HEK293 (cell line): ENCODE measurements at regions not wholly inside any gene's neighbourhood (a gene's known extent, or its start where the extent isn't known, plus 50 kb on each side); places are given as distances from the start of the nearest gene placed in this dataset.

Source experiments
- CTCF ChIA-PET: fragments of 350-600 bp; formaldehyde crosslinking; extraction: SDS; loops from one replicate; lab custom pipeline; 2021; ENCODE audit warnings: antibody characterized with exemption; lab: Yijun Ruan, JAX
- POLR2A ChIA-PET: fragments of 300-600 bp; formaldehyde crosslinking; extraction: SDS; loops from one replicate; lab custom pipeline; 2020; ENCODE audit warnings: antibody characterized with exemption, inconsistent platforms; lab: Yijun Ruan, JAX
- H3K27ac ChIP-seq: fragments of 200-500 bp; sonication (Bioruptor generic); 2 replicates; pipeline ENCODE4 v1.5.1; 2014; ENCODE audit warnings: low read depth, low read length, control low read depth, inconsistent platforms; ENCODE audit errors: extremely low read depth
- H3K36me3 ChIP-seq, 2 experiments: fragments of 200-500 bp in 1 of 2; sonication (Bioruptor generic) in 1 of 2; 1 replicate in 1 of 2; 2 replicates in 1 of 2; pipeline ENCODE4 v1.5.1; 2014 to 2017; ENCODE audit warnings: inconsistent platforms in 2 of 2, low read length in 2 of 2; ENCODE audit not compliant: control insufficient read depth in 2 of 2, insufficient read depth in 1 of 2
- H3K4me1 ChIP-seq: fragments of 200-500 bp; sonication (Bioruptor generic); 2 replicates; pipeline ENCODE4 v1.5.1; 2014; ENCODE audit warnings: mild to moderate bottlenecking, low read length, inconsistent platforms; ENCODE audit not compliant: control insufficient read depth, insufficient read depth
- H3K4me3 ChIP-seq: 2 replicates; pipeline ENCODE4 v1.5.1; 2011; ENCODE audit warnings: low read depth, mild to moderate bottlenecking, control low read depth, low read length, moderate library complexity
- H3K9me3 ChIP-seq: fragments of 200-500 bp; sonication (Bioruptor generic); 2 replicates; pipeline ENCODE4 v1.5.1; 2014; ENCODE audit warnings: low read depth, low read length, inconsistent platforms; ENCODE audit not compliant: control insufficient read depth, insufficient read depth
- FEZF1 ChIP-seq: fragments of 450-650 bp; formaldehyde crosslinking; IDR thresholded peaks from 2 replicates; pipeline ENCODE4 v1.5.1; 2016; ENCODE audit warnings: missing biosample characterization, missing genetic modification characterization
- GLI4 ChIP-seq: fragments of 450-650 bp; formaldehyde crosslinking; IDR thresholded peaks from 2 replicates; pipeline ENCODE4 v1.5.1; 2016; ENCODE audit warnings: missing biosample characterization, missing genetic modification characterization
- IKZF3 ChIP-seq: fragments of 450-650 bp; IDR thresholded peaks from 2 replicates; pipeline ENCODE4 v1.5.0; 2018; ENCODE audit warnings: missing biosample characterization, mild to moderate bottlenecking, missing genetic modification characterization, moderate library complexity
- KLF7 ChIP-seq: fragments of 450-650 bp; formaldehyde crosslinking; IDR thresholded peaks from 2 replicates; pipeline ENCODE4 v1.5.1; 2016; ENCODE audit warnings: missing biosample characterization, missing genetic modification characterization, borderline replicate concordance
- MYNN ChIP-seq: fragments of 450-650 bp; formaldehyde crosslinking; IDR thresholded peaks from 2 replicates; pipeline ENCODE4 v1.5.1; 2016; ENCODE audit warnings: missing biosample characterization, missing genetic modification characterization, borderline replicate concordance
- PRDM1 ChIP-seq: fragments of 450-650 bp; formaldehyde crosslinking; IDR thresholded peaks from 2 replicates; pipeline ENCODE4; 2016; ENCODE audit warnings: missing biosample characterization, missing genetic modification characterization
- SP2 ChIP-seq: fragments of 450-650 bp; formaldehyde crosslinking; IDR thresholded peaks from 2 replicates; pipeline ENCODE4 v1.5.1; 2016; ENCODE audit warnings: missing biosample characterization, missing genetic modification characterization
- YY2 ChIP-seq: fragments of 450-650 bp; formaldehyde crosslinking; IDR thresholded peaks from 2 replicates; pipeline ENCODE4 v1.5.1; 2016; ENCODE audit warnings: missing biosample characterization, missing genetic modification characterization
- ZBTB17 ChIP-seq: fragments of 450-650 bp; formaldehyde crosslinking; IDR thresholded peaks from 2 replicates; pipeline ENCODE4 v1.5.1; 2016; ENCODE audit warnings: missing biosample characterization, missing genetic modification characterization
- ZBTB6 ChIP-seq: fragments of 450-650 bp; formaldehyde crosslinking; IDR thresholded peaks from 2 replicates; pipeline ENCODE4 v1.5.1; 2017; ENCODE audit warnings: missing biosample characterization, missing genetic modification characterization
- ZBTB8A ChIP-seq: fragments of 450-650 bp; formaldehyde crosslinking; IDR thresholded peaks from 2 replicates; pipeline ENCODE4 v1.5.1; 2016; ENCODE audit warnings: missing biosample characterization, missing genetic modification characterization
- ZFHX2 ChIP-seq: fragments of 450-650 bp; formaldehyde crosslinking; conservative IDR thresholded peaks from 2 replicates; pipeline ENCODE4 v1.5.1; 2016; ENCODE audit warnings: missing biosample characterization, missing genetic modification characterization
- ZNF155 ChIP-seq: fragments of 450-650 bp; formaldehyde crosslinking; IDR thresholded peaks from 2 replicates; pipeline ENCODE4 v1.5.1; 2016; ENCODE audit warnings: missing biosample characterization, missing genetic modification characterization
- ZNF16 ChIP-seq: fragments of 450-650 bp; formaldehyde crosslinking; IDR thresholded peaks from 2 replicates; pipeline ENCODE4 v1.5.1; 2016; ENCODE audit warnings: low read depth, missing biosample characterization, missing genetic modification characterization
- ZNF280D ChIP-seq: fragments of 450-650 bp; formaldehyde crosslinking; IDR thresholded peaks from 2 replicates; pipeline ENCODE4 v1.5.1; 2016; ENCODE audit warnings: missing biosample characterization, missing genetic modification characterization
- ZNF37A ChIP-seq: fragments of 450-650 bp; IDR thresholded peaks from 2 replicates; pipeline ENCODE4 v1.5.1; 2018; ENCODE audit warnings: missing biosample characterization, missing genetic modification characterization
- ZNF561 ChIP-seq: fragments of 450-650 bp; IDR thresholded peaks from 2 replicates; pipeline ENCODE4 v1.5.1; 2018; ENCODE audit warnings: missing biosample characterization, missing genetic modification characterization, borderline replicate concordance
- ZNF571 ChIP-seq: fragments of 450-650 bp; formaldehyde crosslinking; IDR thresholded peaks from 2 replicates; pipeline ENCODE4 v1.5.0; 2017; ENCODE audit warnings: missing biosample characterization, missing genetic modification characterization
- ZNF621 ChIP-seq: fragments of 450-650 bp; formaldehyde crosslinking; IDR thresholded peaks from 2 replicates; pipeline ENCODE4 v1.5.1; 2017; ENCODE audit warnings: missing biosample characterization, missing genetic modification characterization
- ZNF629 ChIP-seq: fragments of 450-650 bp; formaldehyde crosslinking; IDR thresholded peaks from 2 replicates; pipeline ENCODE4 v1.5.1; 2017; ENCODE audit warnings: missing biosample characterization, missing genetic modification characterization
- ZNF704 ChIP-seq: fragments of 450-650 bp; formaldehyde crosslinking; IDR thresholded peaks from 2 replicates; pipeline ENCODE4 v1.5.1; 2016; ENCODE audit warnings: missing biosample characterization, missing genetic modification characterization
- ZNF707 ChIP-seq: fragments of 450-650 bp; formaldehyde crosslinking; IDR thresholded peaks from 2 replicates; pipeline ENCODE4 v1.5.1; 2016; ENCODE audit warnings: missing biosample characterization, missing genetic modification characterization
- ZNF830 ChIP-seq: fragments of 450-650 bp; IDR thresholded peaks from 2 replicates; pipeline ENCODE4 v1.5.0; 2018; ENCODE audit warnings: missing biosample characterization, missing genetic modification characterization, low read depth, mild to moderate bottlenecking, moderate library complexity
- ZSCAN23 ChIP-seq: fragments of 450-650 bp; formaldehyde crosslinking; IDR thresholded peaks from 2 replicates; pipeline ENCODE4 v1.5.1; 2016; ENCODE audit warnings: missing biosample characterization, missing genetic modification characterization
- TF ChIP-seq, protein P1 (sequence below): fragments of 450-650 bp; formaldehyde crosslinking; optimal IDR thresholded peaks from 2 replicates; pipeline ENCODE3; 2016; ENCODE audit warnings: missing biosample characterization, mild to moderate bottlenecking, missing genetic modification characterization
- TF ChIP-seq, protein P2 (sequence below): fragments of 450-650 bp; formaldehyde crosslinking; IDR thresholded peaks from 2 replicates; pipeline ENCODE4 v1.5.1; 2016; ENCODE audit warnings: missing biosample characterization, missing genetic modification characterization

DNA sequence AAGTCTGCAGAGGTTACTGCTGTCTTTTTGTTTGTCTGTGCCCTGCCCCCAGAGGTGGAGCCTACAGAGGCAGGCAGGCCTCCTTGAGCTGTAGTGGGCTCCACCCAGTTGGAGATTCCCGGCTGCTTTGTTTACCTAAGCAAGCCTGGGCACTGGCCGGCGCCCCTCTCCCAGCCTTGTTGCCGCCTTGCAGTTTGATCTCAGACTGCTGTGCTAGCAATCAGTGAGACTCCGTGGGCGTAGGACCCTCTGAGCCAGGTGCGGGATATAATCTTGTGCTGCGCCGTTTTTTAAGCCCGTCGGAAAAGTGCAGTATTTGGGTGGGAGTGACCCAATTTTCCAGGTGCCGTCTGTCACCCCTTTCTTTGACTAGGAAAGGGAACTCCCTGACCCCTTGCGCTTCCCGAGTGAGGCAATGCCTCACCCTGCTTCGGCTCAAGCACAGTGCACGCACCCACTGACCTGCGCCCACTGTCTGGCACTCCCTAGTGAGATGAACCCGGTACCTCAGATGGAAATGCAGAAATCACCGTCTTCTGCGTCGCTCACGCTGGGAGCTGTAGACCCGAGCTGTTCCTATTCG lies 198.9 kb upstream of the ECI2 start (continued):
- TF ChIP-seq ZNF561 (tag by site-specific recombination) (peak; percentile 78; the same call in 1 of the 2 replicates), ZBTB17 (tag by site-specific recombination) (0 out of 2 replicates have a peak, but pooled peaks have one; percentile 30), SP2 (tag by site-specific recombination) (peak; percentile 15; the same call in 1 of the 2 replicates), KLF7 (peak; percentile 17; the same call in 1 of the 2 replicates), FEZF1 (tag by site-specific recombination) (0 out of 2 replicates have a peak, but pooled peaks have one; percentile 12), ZFHX2 (peak; percentile 67), ZBTB8A (tag by site-specific recombination) (peak; percentile 85), IKZF3 (tag by site-specific recombination) (0 out of 2 replicates have a peak, but pooled peaks have one; percentile 48)
- TF ChIP-seq, protein P1, sequence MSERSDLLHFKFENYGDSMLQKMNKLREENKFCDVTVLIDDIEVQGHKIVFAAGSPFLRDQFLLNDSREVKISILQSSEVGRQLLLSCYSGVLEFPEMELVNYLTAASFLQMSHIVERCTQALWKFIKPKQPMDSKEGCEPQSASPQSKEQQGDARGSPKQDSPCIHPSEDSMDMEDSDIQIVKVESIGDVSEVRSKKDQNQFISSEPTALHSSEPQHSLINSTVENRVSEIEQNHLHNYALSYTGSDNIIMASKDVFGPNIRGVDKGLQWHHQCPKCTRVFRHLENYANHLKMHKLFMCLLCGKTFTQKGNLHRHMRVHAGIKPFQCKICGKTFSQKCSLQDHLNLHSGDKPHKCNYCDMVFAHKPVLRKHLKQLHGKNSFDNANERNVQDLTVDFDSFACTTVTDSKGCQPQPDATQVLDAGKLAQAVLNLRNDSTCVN (tag by site-specific recombination), result peak; percentile 25

DNA sequence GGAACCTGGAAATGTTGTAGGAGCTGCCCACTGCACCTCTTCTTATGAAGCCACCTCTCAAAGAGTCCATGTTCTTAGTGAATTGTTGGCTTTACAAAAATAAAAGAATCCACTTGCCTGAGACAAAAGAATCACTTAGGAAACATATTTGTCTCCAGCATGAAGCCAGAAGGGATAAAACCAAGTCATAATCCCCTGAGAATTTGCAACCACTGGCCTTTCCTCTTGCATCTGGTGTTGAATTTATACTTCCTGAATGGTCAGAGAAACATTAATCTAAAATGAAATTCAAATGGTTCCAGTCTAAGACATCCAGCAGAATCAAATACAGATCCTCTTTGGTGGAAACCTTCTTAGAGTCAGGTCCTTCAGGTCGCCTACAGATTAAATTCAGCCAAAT lies 192.5 kb upstream of the ECI2 start:
- H3K36me3 ChIP-seq, result no peaks in the 10 kb centered on the region
- CTCF ChIA-PET, result interaction anchor here (0.8 kb wide), 2 partner anchors 13 to 713 kb away, joined by 6 to 7 read pairs; no protein-coding TSS in a partner anchor
- no peaks in the 10 kb centered on the region; the same call in 1 of the 2 replicates for H3K9me3 ChIP-seq
- peaks cover 7% of the 10 kb centered on the region for H3K4me1 ChIP-seq
- POLR2A ChIA-PET, result no interaction called here
- H3K27ac ChIP-seq, result no peak overlapping the region
- H3K4me3 ChIP-seq, result no peak overlapping the region
- no peak for TF ChIP-seq GLI4 (tag by site-specific recombination)
- TF ChIP-seq ZNF280D (tag by site-specific recombination), result no peak
- no peak for TF ChIP-seq ZNF37A (tag by site-specific recombination)
- TF ChIP-seq ZNF830 (tag by site-specific recombination), result no peak
- no peak for TF ChIP-seq ZSCAN23 (tag by site-specific recombination)
- no peak for TF ChIP-seq ZNF16 (tag by site-specific recombination)
- TF ChIP-seq KLF7, result no peak

DNA sequence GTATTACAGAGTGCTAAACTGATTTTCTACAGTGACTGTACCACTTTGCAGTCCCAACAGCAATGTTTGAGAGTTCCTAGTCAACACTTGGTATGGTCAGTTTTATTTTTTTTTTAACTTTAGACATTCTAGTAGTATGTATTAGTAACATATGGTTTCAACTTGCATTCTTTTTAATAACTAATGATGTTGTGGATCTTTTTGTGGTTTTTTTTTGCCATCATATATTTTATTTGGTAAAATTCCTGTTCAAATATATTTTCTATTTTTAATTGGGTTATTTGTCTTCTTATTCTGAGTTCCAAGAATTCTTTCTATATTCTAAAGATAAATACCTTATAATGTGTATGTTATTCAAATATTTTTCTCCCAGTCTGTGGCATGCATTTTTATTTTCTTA lies 189.4 kb upstream of the ECI2 start:
- CTCF ChIA-PET, result no interaction called here
- POLR2A ChIA-PET, result no interaction called here
- Histone ChIP-seq H3K9me3 (no peaks in the 10 kb centered on the region; the same call in 1 of the 2 replicates), H3K36me3 (no peaks in the 10 kb centered on the region), H3K4me1 (peaks cover 33% of the 10 kb centered on the region), H3K27ac (no peak overlapping the region), H3K4me3 (no peak overlapping the region)
- TF ChIP-seq ZNF707 (tag by site-specific recombination) (no peak), GLI4 (tag by site-specific recombination) (no peak), YY2 (tag by site-specific recombination) (no peak), KLF7 (no peak), ZNF155 (tag by site-specific recombination) (no peak), ZNF629 (tag by site-specific recombination) (no peak), ZNF571 (no peak), ZBTB6 (tag by site-specific recombination) (no peak), ZNF621 (tag by site-specific recombination) (no peak), MYNN (no peak), ZNF704 (tag by site-specific recombination) (no peak), PRDM1 (tag by site-specific recombination) (no peak)
- TF ChIP-seq, protein P2, sequence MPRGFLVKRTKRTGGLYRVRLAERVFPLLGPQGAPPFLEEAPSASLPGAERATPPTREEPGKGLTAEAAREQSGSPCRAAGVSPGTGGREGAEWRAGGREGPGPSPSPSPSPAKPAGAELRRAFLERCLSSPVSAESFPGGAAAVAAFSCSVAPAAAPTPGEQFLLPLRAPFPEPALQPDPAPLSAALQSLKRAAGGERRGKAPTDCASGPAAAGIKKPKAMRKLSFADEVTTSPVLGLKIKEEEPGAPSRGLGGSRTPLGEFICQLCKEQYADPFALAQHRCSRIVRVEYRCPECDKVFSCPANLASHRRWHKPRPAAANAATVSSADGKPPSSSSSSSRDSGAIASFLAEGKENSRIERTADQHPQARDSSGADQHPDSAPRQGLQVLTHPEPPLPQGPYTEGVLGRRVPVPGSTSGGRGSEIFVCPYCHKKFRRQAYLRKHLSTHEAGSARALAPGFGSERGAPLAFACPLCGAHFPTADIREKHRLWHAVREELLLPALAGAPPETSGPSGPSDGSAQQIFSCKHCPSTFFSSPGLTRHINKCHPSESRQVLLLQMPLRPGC, result no peak
